ENCODE measurements at regions not wholly inside any gene's neighbourhood (a gene's known extent, or its start where the extent isn't known, plus 50 kb on each side); places are given as distances from the start of the nearest gene placed in this dataset.

- TF ChIP-seq CTCF (optimal IDR thresholded peaks at IDR 0.05 in 1 of 3, IDR thresholded peaks at IDR 0.05 in 1 of 3, conservative IDR thresholded peaks at IDR 0.05 in 1 of 3; ENCODE audit: extremely low read depth in 1 of 3, insufficient read depth in 2 of 3, low read length in 3 of 3) (no peak), EZH2 (IDR thresholded peaks at IDR 0.05; ENCODE audit: low read length) (no peak)
Measured at GRCh38 chr22:42328130-42328783, 57.8 kb upstream of the TCF20 start.
